ENCODE measurements at regions not wholly inside any gene's neighbourhood (a gene's known extent, or its start where the extent isn't known, plus 50 kb on each side); places are given as distances from the start of the nearest gene placed in this dataset.

- ChIA-PET POLR2A (no interaction called here), CTCF (interaction anchor here (0.5 kb wide), 1 partner anchor 523 kb away, joined by 3 read pairs; no protein-coding TSS in a partner anchor)
- no peak for ATAC-seq
- TF ChIP-seq ZNF138 (CRISPR knock-in tag; conservative IDR thresholded peaks at IDR 0.05) (no peak), OVOL2 (CRISPR knock-in tag; IDR thresholded peaks at IDR 0.05; ENCODE audit: borderline replicate concordance) (no peak)
- no peaks in the 10 kb centered on the region for H3K4me1 Mint-ChIP-seq
- no peak for DNase-seq (ENCODE audit: low spot score)
- no peaks in the 10 kb centered on the region for H3K36me3 Mint-ChIP-seq
- no peaks in the 10 kb centered on the region for H3K27me3 Mint-ChIP-seq (ENCODE audit: low read depth)
- peaks cover 16% of the 10 kb centered on the region for H3K9me3 Mint-ChIP-seq
- no peak overlapping the region for H3K27ac Mint-ChIP-seq
- H3K4me3 Mint-ChIP-seq, result no peak overlapping the region
These were observed 926.8 kb upstream of the SLC39A10 start for GRCh38 chr2:194730266-194730665.

- Mint-ChIP-seq H3K36me3 (no peaks in the 10 kb centered on the region), H3K9me3 (no peaks in the 10 kb centered on the region), H3K27ac (no peak overlapping the region), H3K4me1 (no peaks in the 10 kb centered on the region), H3K27me3 (ENCODE audit: low read depth) (no peaks in the 10 kb centered on the region), H3K4me3 (no peak overlapping the region)
- ATAC-seq (no peak), DNase-seq (ENCODE audit: low spot score) (no peak)
- TF ChIP-seq USF2 (CRISPR knock-in tag; IDR thresholded peaks at IDR 0.05) (no peak), ZNF317 (CRISPR knock-in tag; IDR thresholded peaks at IDR 0.05; ENCODE audit: borderline replicate concordance, low read depth) (no peak), JAZF1 (CRISPR knock-in tag; IDR thresholded peaks at IDR 0.05) (no peak), HMGA2 (CRISPR knock-in tag; IDR thresholded peaks at IDR 0.05) (no peak), ATF6 (CRISPR knock-in tag; IDR thresholded peaks at IDR 0.05) (no peak), NFATC4 (CRISPR knock-in tag; IDR thresholded peaks at IDR 0.05) (no peak), E2F5 (CRISPR knock-in tag; IDR thresholded peaks at IDR 0.05) (no peak), SP1 (CRISPR knock-in tag; conservative IDR thresholded peaks at IDR 0.05) (no peak), MLX (CRISPR knock-in tag; IDR thresholded peaks at IDR 0.05) (no peak), CREM (CRISPR knock-in tag; IDR thresholded peaks at IDR 0.05) (no peak), GRHL2 (CRISPR knock-in tag; IDR thresholded peaks at IDR 0.05; ENCODE audit: insufficient replicate concordance, severe bottlenecking) (no peak), ETV6 (CRISPR knock-in tag; IDR thresholded peaks at IDR 0.05) (no peak), ZBTB43 (CRISPR knock-in tag; IDR thresholded peaks at IDR 0.05) (no peak)
- CTCF ChIA-PET, result no interaction called here
- POLR2A ChIA-PET, result no interaction called here
These were observed 931.9 kb upstream of the SLC39A10 start for GRCh38 chr2:194725169-194725568.

GRCh38 chr2:194723446-194723845, 933.6 kb upstream of the SLC39A10 start:
- H3K9me3 Mint-ChIP-seq, result no peaks in the 10 kb centered on the region
- no peaks in the 10 kb centered on the region for H3K4me1 Mint-ChIP-seq
- no peaks in the 10 kb centered on the region for H3K36me3 Mint-ChIP-seq
- no peaks in the 10 kb centered on the region for H3K27me3 Mint-ChIP-seq (ENCODE audit: low read depth)
- H3K27ac Mint-ChIP-seq, result no peak overlapping the region
- POLR2A ChIA-PET, result no interaction called here
- H3K4me3 Mint-ChIP-seq, result no peak overlapping the region
- CTCF ChIA-PET, result no interaction called here
- DNase-seq (ENCODE audit: low spot score) (no peak), ATAC-seq (no peak)
- no peak for TF ChIP-seq IRF2 (CRISPR knock-in tag; IDR thresholded peaks at IDR 0.05; ENCODE audit: borderline replicate concordance, low read depth)
- no peak for TF ChIP-seq ATF1 (CRISPR knock-in tag; IDR thresholded peaks at IDR 0.05)
- no peak for TF ChIP-seq AR (CRISPR knock-in tag; IDR thresholded peaks at IDR 0.05)
- no peak for TF ChIP-seq ZNF416 (CRISPR knock-in tag; IDR thresholded peaks at IDR 0.05)
- TF ChIP-seq ZNF532 (CRISPR knock-in tag; IDR thresholded peaks at IDR 0.05; ENCODE audit: borderline replicate concordance), result no peak

All from WTC11 (cell line).